Fibroblast of lung (primary cell): ENCODE measurements at regions not wholly inside any gene's neighbourhood (a gene's known extent, or its start where the extent isn't known, plus 50 kb on each side); places are given as distances from the start of the nearest gene placed in this dataset.

Source experiments
- CTCF ChIP-seq, 2 donors: IDR thresholded peaks in 1 of 2; conservative IDR thresholded peaks in 1 of 2; 1 replicate in 1 of 2; 2 replicates in 1 of 2; pipeline ENCODE4 v1.5.1; 2011 to 2012; ENCODE audit warnings: low read length in 2 of 2, control low read depth in 1 of 2, inconsistent platforms in 1 of 2, low read depth in 1 of 2, mild to moderate bottlenecking in 1 of 2
- EZH2 ChIP-seq: IDR thresholded peaks from 2 replicates; pipeline ENCODE4 v1.5.1; 2012; ENCODE audit warnings: low read length, control low read depth, mild to moderate bottlenecking; ENCODE audit errors: missing control alignments

GRCh38 chr2:184463866-184464248, 134.5 kb upstream of the ZNF804A start:
- TF ChIP-seq CTCF (conservative IDR thresholded peaks at IDR 0.05 in 1 of 2, IDR thresholded peaks at IDR 0.05 in 1 of 2; ENCODE audit: low read depth in 1 of 2, low read length in 2 of 2), result no peak
- TF ChIP-seq EZH2, result no peak
